ENCODE measurements at regions not wholly inside any gene's neighbourhood (a gene's known extent, or its start where the extent isn't known, plus 50 kb on each side); places are given as distances from the start of the nearest gene placed in this dataset.

- TF ChIP-seq CTCF (IDR thresholded peaks at IDR 0.05; ENCODE audit: insufficient read depth, low read depth, low read length): no peak
- TF ChIP-seq EZH2 (IDR thresholded peaks at IDR 0.05; ENCODE audit: insufficient read depth, low read length): no peak
Measured at GRCh38 chr3:160100610-160101009, 112.0 kb downstream of the IL12A start.

Measured in astrocyte (in vitro differentiated cells and primary cell).